ENCODE measurements at regions not wholly inside any gene's neighbourhood (a gene's known extent, or its start where the extent isn't known, plus 50 kb on each side); places are given as distances from the start of the nearest gene placed in this dataset.
"Not testable (repeated sequence)": the region's sequence is repeated elsewhere in the genome, so short reads cannot be mapped to it uniquely, and the experiment has no call there.

GRCh38 chr6:49097664-49098063 lies 365.4 kb downstream of the MMUT start:
- DNase-seq (ENCODE audit: low read depth, low spot score), result not testable (repeated sequence)

- DNase-seq (ENCODE audit: low read depth, low spot score), result no peak
Measured at GRCh38 chr6:49097116-49097515, 365.9 kb downstream of the MMUT start.

GRCh38 chr6:49088631-49089030 lies 374.4 kb downstream of the MMUT start:
- no peak for DNase-seq (ENCODE audit: low read depth, low spot score)

- DNase-seq (ENCODE audit: low read depth, low spot score), result no peak
Measured at GRCh38 chr6:49087369-49087768, 375.7 kb downstream of the MMUT start.

- DNase-seq (ENCODE audit: low read depth, low spot score), result no peak
Measured at GRCh38 chr6:49082611-49083010, 380.4 kb downstream of the MMUT start.

GRCh38 chr6:49072885-49073620 lies 390.0 kb downstream of the MMUT start:
- DNase-seq (ENCODE audit: low read depth, low spot score), result no peak

- DNase-seq (ENCODE audit: low read depth, low spot score), result no peak
Measured at GRCh38 chr6:49072146-49072545, 390.9 kb downstream of the MMUT start.

- DNase-seq (ENCODE audit: low read depth, low spot score), result no peak
Measured at GRCh38 chr6:49070411-49070810, 392.6 kb downstream of the MMUT start.

- no peak for DNase-seq (ENCODE audit: low read depth, low spot score)
Measured at GRCh38 chr6:49054311-49054710, 408.7 kb downstream of the MMUT start.

GRCh38 chr6:49052901-49053300 lies 410.2 kb downstream of the MMUT start:
- no peak for DNase-seq (ENCODE audit: low read depth, low spot score)

GRCh38 chr6:49051281-49051680 lies 411.8 kb downstream of the MMUT start:
- DNase-seq (ENCODE audit: low read depth, low spot score), result no peak

GRCh38 chr6:49050584-49050983 lies 412.5 kb downstream of the MMUT start:
- no peak for DNase-seq (ENCODE audit: low read depth, low spot score)

- no peak for DNase-seq (ENCODE audit: low read depth, low spot score)
Measured at GRCh38 chr6:49038294-49038822, 424.7 kb downstream of the MMUT start.

GRCh38 chr6:49030251-49031020 lies 432.6 kb downstream of the MMUT start:
- no peak for DNase-seq (ENCODE audit: low read depth, low spot score)

- no peak for DNase-seq (ENCODE audit: low read depth, low spot score)
Measured at GRCh38 chr6:49027644-49028043, 435.4 kb downstream of the MMUT start.

GRCh38 chr6:49025273-49026240 lies 437.5 kb downstream of the MMUT start:
- no peak for DNase-seq (ENCODE audit: low read depth, low spot score)

- DNase-seq (ENCODE audit: low read depth, low spot score), result no peak
Measured at GRCh38 chr6:49004801-49005200, 458.3 kb downstream of the MMUT start.

GRCh38 chr6:49003348-49003747 lies 459.7 kb downstream of the MMUT start:
- DNase-seq (ENCODE audit: low read depth, low spot score), result no peak

GRCh38 chr6:49001856-49002541 lies 461.1 kb downstream of the MMUT start:
- DNase-seq (ENCODE audit: low read depth, low spot score), result no peak

- DNase-seq (ENCODE audit: low read depth, low spot score), result no peak
Measured at GRCh38 chr6:48998574-48998973, 464.5 kb downstream of the MMUT start.

GRCh38 chr6:48996461-48997119 lies 466.5 kb downstream of the MMUT start:
- no peak for DNase-seq (ENCODE audit: low read depth, low spot score)
